DOHH2 (cell line): ENCODE measurements at regions not wholly inside any gene's neighbourhood (a gene's known extent, or its start where the extent isn't known, plus 50 kb on each side); places are given as distances from the start of the nearest gene placed in this dataset.

ENCODE experiments used
- CTCF ChIP-seq: fragments of 200-600 bp; sonication (generic); IDR thresholded peaks from one replicate; pipeline ENCODE4 v1.5.1; 2014; ENCODE audit warnings: antibody characterized with exemption, mild to moderate bottlenecking, low read depth, low read length; ENCODE audit not compliant: poor library complexity, severe bottlenecking
- EZH2phosphoT487 ChIP-seq: fragments of 200-600 bp; sonication (generic); IDR thresholded peaks from 2 replicates; pipeline ENCODE4 v1.6.1; 2017; ENCODE audit warnings: borderline replicate concordance, mild to moderate bottlenecking, antibody characterized with exemption, low read length, moderate library complexity, mixed read lengths

- no peak for TF ChIP-seq CTCF
- no peak for TF ChIP-seq EZH2phosphoT487
Measured at GRCh38 chrX:1874899-1875298, 260.0 kb downstream of the ASMT start.
